Endothelial cell of umbilical vein (primary cell): ENCODE measurements at regions not wholly inside any gene's neighbourhood (a gene's known extent, or its start where the extent isn't known, plus 50 kb on each side); places are given as distances from the start of the nearest gene placed in this dataset.

Source experiments
- BruUV-seq: library from RNA; stranded (reverse); fragments of 400-500 nt; replicated peaks from 2 replicates; lab custom pipeline; 2021; lab: Mats Ljungman, UMichigan
- CTCF ChIA-PET: fragments of 300-600, 350-600 bp; sonication (Branson Sonifier 250); formaldehyde crosslinking; loops from one replicate; lab custom pipeline; 2021; ENCODE audit warnings: antibody characterized with exemption, inconsistent platforms; lab: Charles Lee
- POLR2A ChIA-PET: fragments of 300-600, 350-600 bp; sonication (Branson Sonifier 250); formaldehyde crosslinking; loops from one replicate; lab custom pipeline; 2021; ENCODE audit warnings: antibody characterized with exemption, inconsistent platforms; lab: Charles Lee
- DNase-seq: peaks from one replicate; pipeline ENCODE4 v3.0.0-alpha.2; 2011; ENCODE audit warnings: low read depth, low spot score
- FAIRE-seq: peaks from 2 replicates; lab custom pipeline; 2011; peaks lifted over from hg19 to GRCh38; lab: Jason Lieb, UNC
- H2AFZ ChIP-seq: 2 replicates; pipeline ENCODE4 v1.6.0; 2012; ENCODE audit warnings: low read depth, low read length, control low read depth, inconsistent platforms
- H3K27ac ChIP-seq: 2 replicates; pipeline ENCODE4 v1.5.1; 2011; ENCODE audit warnings: low read depth, mild to moderate bottlenecking, control low read depth, low read length, moderate library complexity; ENCODE audit not compliant: insufficient read depth
- H3K27me3 ChIP-seq, 2 experiments: 2 replicates each; pipeline versions ENCODE4 v1.6.0 to v1.6.1; 2011; ENCODE audit warnings: low read length in 2 of 2, mixed read lengths in 1 of 2; ENCODE audit not compliant: control insufficient read depth in 2 of 2, insufficient read depth in 2 of 2
- H3K36me3 ChIP-seq, 2 experiments: 2 replicates in 1 of 2; 3 replicates in 1 of 2; pipeline ENCODE4 v1.5.1; 2011; ENCODE audit warnings: low read length in 2 of 2, mild to moderate bottlenecking in 1 of 2, moderate library complexity in 1 of 2; ENCODE audit not compliant: control insufficient read depth in 2 of 2, insufficient read depth in 2 of 2; ENCODE audit errors: extremely low read depth in 1 of 2
- H3K4me1 ChIP-seq: 3 replicates; pipeline ENCODE4 v1.5.1; 2011; ENCODE audit warnings: mild to moderate bottlenecking, low read length; ENCODE audit not compliant: control insufficient read depth, insufficient read depth; ENCODE audit errors: extremely low read depth
- H3K4me2 ChIP-seq: 2 replicates; pipeline ENCODE4 v1.6.1; 2011; ENCODE audit warnings: low read length, control low read depth, mixed read lengths; ENCODE audit not compliant: insufficient read depth
- H3K4me3 ChIP-seq, 3 experiments: fragments of 200-600 bp in 1 of 3; sonication (generic), shearing (Covaris generic) in 1 of 3; replicated peaks in 1 of 3; 2 replicates each; pipeline ENCODE4 v1.5.1; 2011 to 2016; ENCODE audit warnings: control low read depth in 3 of 3, low read length in 3 of 3, mild to moderate bottlenecking in 2 of 3, inconsistent platforms in 1 of 3, low read depth in 1 of 3, moderate library complexity in 1 of 3; ENCODE audit not compliant: insufficient read depth in 1 of 3
- H3K79me2 ChIP-seq: 2 replicates; pipeline ENCODE4 v1.6.0; 2012; ENCODE audit warnings: low read length, inconsistent platforms; ENCODE audit not compliant: control insufficient read depth, insufficient read depth
- H3K9ac ChIP-seq: replicated peaks from 2 replicates; pipeline ENCODE3; 2011; ENCODE audit warnings: low read length, control low read depth; ENCODE audit not compliant: insufficient read depth; ENCODE audit errors: extremely low read depth
- H3K9me1 ChIP-seq: replicated peaks from 3 replicates; pipeline ENCODE4 v1.6.0; 2011; ENCODE audit warnings: mild to moderate bottlenecking, low read length; ENCODE audit not compliant: control insufficient read depth, insufficient read depth; ENCODE audit errors: extremely low read depth
- H3K9me3 ChIP-seq: replicated peaks from 2 replicates; pipeline ENCODE4 v1.5.1; 2012; ENCODE audit warnings: low read length, inconsistent platforms; ENCODE audit not compliant: control insufficient read depth, insufficient read depth
- H4K20me1 ChIP-seq: replicated peaks from 2 replicates; pipeline ENCODE3; 2011; ENCODE audit warnings: mild to moderate bottlenecking, low read length; ENCODE audit not compliant: control insufficient read depth, insufficient read depth; ENCODE audit errors: extremely low read depth
- EZH2 ChIP-seq: IDR thresholded peaks from 2 replicates; pipeline ENCODE4 v1.6.1; 2012; ENCODE audit warnings: borderline replicate concordance, low read depth, mild to moderate bottlenecking, moderate library complexity, low read length, inconsistent platforms; ENCODE audit not compliant: severe bottlenecking
- FOS ChIP-seq: IDR thresholded peaks from 2 replicates; pipeline ENCODE4 v1.6.1; 2011; ENCODE audit warnings: mild to moderate bottlenecking, low read length, moderate library complexity, borderline replicate concordance; ENCODE audit not compliant: insufficient read depth
- GATA2 ChIP-seq: IDR thresholded peaks from 2 replicates; pipeline ENCODE4 v1.7.0; 2011; ENCODE audit warnings: low read depth, mild to moderate bottlenecking, moderate library complexity, mixed read lengths, low read length; ENCODE audit not compliant: insufficient read length, insufficient read depth
- JUN ChIP-seq: IDR thresholded peaks from 2 replicates; pipeline ENCODE4 v1.6.1; 2011; ENCODE audit warnings: borderline replicate concordance, low read depth; ENCODE audit not compliant: insufficient read length, insufficient read depth
- MYC ChIP-seq: IDR thresholded peaks from one replicate; pipeline ENCODE4 v1.6.1; 2011; ENCODE audit warnings: mild to moderate bottlenecking, low read depth, low read length
- POLR2A ChIP-seq: IDR thresholded peaks from 2 replicates; pipeline ENCODE4 v1.6.1; 2012; ENCODE audit warnings: low read depth, mild to moderate bottlenecking, control low read depth, low read length
- POLR2AphosphoS5 ChIP-seq: IDR thresholded peaks from 2 replicates; pipeline ENCODE4 v1.6.1; 2012; ENCODE audit warnings: low read depth, mild to moderate bottlenecking, control low read depth, low read length, moderate library complexity; ENCODE audit not compliant: insufficient read depth
- dilution Hi-C: fragments of 300-500 bp; cut with MboI; formaldehyde crosslinking; loops from one replicate; pipeline ENCODE4 v1.15.0; 2019; ENCODE audit warnings: low sequenced_read_pairs; ENCODE audit not compliant: extremely low pct_ligation_motif_present
- intact Hi-C: fragments of 100-400 bp; cut with micrococcal nuclease; formaldehyde crosslinking; loops from one replicate; pipeline ENCODE4 v1.10.0; 2022
- TF ChIP-seq, protein P1 (sequence below): IDR thresholded peaks from 2 replicates; pipeline ENCODE4 v1.6.1; 2011; ENCODE audit not compliant: insufficient read depth, insufficient read length
- TF ChIP-seq, protein P2 (sequence below), 2 donors: IDR thresholded peaks; 1 replicate in 1 of 2; 2 replicates in 1 of 2; pipeline ENCODE4 v1.5.1; 2011; ENCODE audit warnings: low read length in 2 of 2, mild to moderate bottlenecking in 2 of 2, moderate library complexity in 2 of 2, control low read depth in 1 of 2, inconsistent platforms in 1 of 2, low read depth in 1 of 2; ENCODE audit not compliant: insufficient read depth in 1 of 2; ENCODE audit errors: extremely low read depth in 1 of 2

DNA sequence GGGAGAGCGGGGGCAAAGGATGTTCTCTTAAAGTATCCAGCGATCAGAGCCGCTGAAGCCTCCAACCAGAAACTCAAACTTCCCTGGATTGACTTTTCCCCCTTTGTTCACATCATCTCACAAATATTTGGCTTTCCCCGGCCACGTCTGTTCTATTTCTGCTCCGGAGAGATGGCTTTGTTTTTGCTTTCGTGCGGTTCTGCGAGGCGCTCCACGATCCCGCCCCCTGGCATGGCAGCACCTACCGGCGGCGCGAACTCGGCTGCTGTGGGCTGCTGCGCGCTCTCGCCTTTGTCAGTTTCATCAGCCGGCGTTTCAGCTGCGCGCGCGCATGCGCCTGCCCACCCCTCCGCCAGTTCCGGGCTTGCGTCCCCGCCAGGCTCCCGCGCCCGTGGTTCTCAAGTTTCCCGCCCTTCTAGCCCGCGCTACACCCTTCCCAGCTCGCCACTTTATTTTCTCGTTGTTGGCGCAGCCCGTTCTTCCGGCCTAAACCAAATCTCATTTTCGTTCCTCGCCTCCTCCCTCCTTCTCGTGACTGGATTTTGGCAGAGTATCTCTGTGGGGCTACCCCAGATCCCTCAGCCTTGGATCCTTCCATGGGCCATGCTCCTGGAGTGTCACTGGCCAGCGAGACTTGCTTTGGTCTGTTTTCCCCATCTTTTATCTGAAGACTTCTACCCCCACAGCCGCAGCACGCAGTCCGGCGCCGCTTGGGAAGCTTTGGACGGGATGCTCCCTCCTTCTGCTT, 98.0 kb downstream of the INSIG2 start:
- ChIA-PET CTCF (interaction anchor here (0.8 to 5.3 kb wide), 5 partner anchors 12 to 183 kb away, joined by 3 to 50 read pairs (median 3); no protein-coding TSS in a partner anchor), POLR2A (no interaction called here)
- DNase-seq (peak; percentile 80), FAIRE-seq (peak; percentile 89)
- TF ChIP-seq, protein P1, sequence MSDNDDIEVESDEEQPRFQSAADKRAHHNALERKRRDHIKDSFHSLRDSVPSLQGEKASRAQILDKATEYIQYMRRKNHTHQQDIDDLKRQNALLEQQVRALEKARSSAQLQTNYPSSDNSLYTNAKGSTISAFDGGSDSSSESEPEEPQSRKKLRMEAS = peak; percentile 2
- TF ChIP-seq POLR2AphosphoS5 = peak; percentile 49
- no peak for TF ChIP-seq GATA2
- TF ChIP-seq, protein P2, sequence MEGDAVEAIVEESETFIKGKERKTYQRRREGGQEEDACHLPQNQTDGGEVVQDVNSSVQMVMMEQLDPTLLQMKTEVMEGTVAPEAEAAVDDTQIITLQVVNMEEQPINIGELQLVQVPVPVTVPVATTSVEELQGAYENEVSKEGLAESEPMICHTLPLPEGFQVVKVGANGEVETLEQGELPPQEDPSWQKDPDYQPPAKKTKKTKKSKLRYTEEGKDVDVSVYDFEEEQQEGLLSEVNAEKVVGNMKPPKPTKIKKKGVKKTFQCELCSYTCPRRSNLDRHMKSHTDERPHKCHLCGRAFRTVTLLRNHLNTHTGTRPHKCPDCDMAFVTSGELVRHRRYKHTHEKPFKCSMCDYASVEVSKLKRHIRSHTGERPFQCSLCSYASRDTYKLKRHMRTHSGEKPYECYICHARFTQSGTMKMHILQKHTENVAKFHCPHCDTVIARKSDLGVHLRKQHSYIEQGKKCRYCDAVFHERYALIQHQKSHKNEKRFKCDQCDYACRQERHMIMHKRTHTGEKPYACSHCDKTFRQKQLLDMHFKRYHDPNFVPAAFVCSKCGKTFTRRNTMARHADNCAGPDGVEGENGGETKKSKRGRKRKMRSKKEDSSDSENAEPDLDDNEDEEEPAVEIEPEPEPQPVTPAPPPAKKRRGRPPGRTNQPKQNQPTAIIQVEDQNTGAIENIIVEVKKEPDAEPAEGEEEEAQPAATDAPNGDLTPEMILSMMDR (IDR thresholded peaks at IDR 0.05; ENCODE audit: extremely low read depth in 1 of 2, insufficient read depth in 1 of 2, low read depth in 1 of 2, low read length in 2 of 2) = peak in 1 of 2 donors; percentile 11
- peak; percentile 77 for TF ChIP-seq POLR2A
- TF ChIP-seq FOS = no peak
- TF ChIP-seq EZH2 = peak; percentile 25
- no peak for TF ChIP-seq MYC
- TF ChIP-seq JUN = no peak
- H2AFZ ChIP-seq = peak overlapping the region; percentile 99
- H3K9ac ChIP-seq = peak overlapping the region; percentile 67
- peak overlapping the region; percentile 75 for H3K4me2 ChIP-seq
- H3K36me3 ChIP-seq = no peaks in the 10 kb centered on the region
- intact Hi-C loops (loop anchor here (1.0 to 5.0 kb wide), 2 partner anchors 74 to 98 kb away; partner anchors contain the start of gene INSIG2), dilution Hi-C loops (no loop called here)
- no peaks in the 10 kb centered on the region for H4K20me1 ChIP-seq
- peaks cover 2 to 13% of the 10 kb centered on the region in 2 experiments for H3K27me3 ChIP-seq
- no peaks in the 10 kb centered on the region for H3K9me3 ChIP-seq
- BruUV-seq = TSS peak; percentile 63
- H3K27ac ChIP-seq = peak overlapping the region; percentile 46
- no peaks in the 10 kb centered on the region for H3K79me2 ChIP-seq
- H3K4me3 ChIP-seq = peak overlapping the region; percentile 51 to 76 (median 60)
- no peaks in the 10 kb centered on the region for H3K9me1 ChIP-seq
- peaks cover 3% of the 10 kb centered on the region for H3K4me1 ChIP-seq
